ENCODE measurements at regions not wholly inside any gene's neighbourhood (a gene's known extent, or its start where the extent isn't known, plus 50 kb on each side); places are given as distances from the start of the nearest gene placed in this dataset.

DNA sequence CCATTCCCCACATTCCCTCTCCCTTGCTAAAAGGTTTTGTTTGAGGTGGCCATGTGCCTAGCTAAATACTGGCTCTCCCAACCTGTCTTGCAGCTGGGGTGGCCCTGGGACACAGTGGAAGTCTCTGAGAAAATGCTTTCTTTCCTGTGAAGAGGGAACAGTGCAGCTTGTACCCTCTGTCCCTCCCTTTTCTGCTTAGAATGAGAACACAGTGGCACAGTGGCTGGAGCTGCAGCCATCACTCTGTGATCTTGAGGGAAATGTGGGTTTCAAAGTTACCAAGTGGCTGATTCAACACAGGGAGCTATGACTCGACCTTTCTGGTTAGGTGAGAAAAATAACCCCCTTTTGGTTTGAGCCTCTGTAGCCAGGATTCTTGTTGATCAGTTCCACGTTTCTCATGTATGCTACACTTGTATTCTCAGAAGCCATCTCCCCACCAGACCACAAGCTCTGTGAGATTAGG, 62.7 kb upstream of the CARD11 start:
- no peak overlapping the region for H3K4me3 ChIP-seq
- H3K36me3 ChIP-seq (ENCODE audit: low read depth, missing control alignments) = no peaks in the 10 kb centered on the region
- no peak for DNase-seq
- H3K4me1 ChIP-seq = no peaks in the 10 kb centered on the region
- no peaks in the 10 kb centered on the region for H3K9me3 ChIP-seq
- intact Hi-C loops (cut with DNase I; ENCODE audit: low total_unique reads) = no loop called here
- H3K27ac ChIP-seq = no peak overlapping the region
- H3K27me3 ChIP-seq = no peaks in the 10 kb centered on the region
- 81 to 87% methylated on average over 2 of the region's 2 CpGs for WGBS, 2 donors
- TF ChIP-seq, protein P1, sequence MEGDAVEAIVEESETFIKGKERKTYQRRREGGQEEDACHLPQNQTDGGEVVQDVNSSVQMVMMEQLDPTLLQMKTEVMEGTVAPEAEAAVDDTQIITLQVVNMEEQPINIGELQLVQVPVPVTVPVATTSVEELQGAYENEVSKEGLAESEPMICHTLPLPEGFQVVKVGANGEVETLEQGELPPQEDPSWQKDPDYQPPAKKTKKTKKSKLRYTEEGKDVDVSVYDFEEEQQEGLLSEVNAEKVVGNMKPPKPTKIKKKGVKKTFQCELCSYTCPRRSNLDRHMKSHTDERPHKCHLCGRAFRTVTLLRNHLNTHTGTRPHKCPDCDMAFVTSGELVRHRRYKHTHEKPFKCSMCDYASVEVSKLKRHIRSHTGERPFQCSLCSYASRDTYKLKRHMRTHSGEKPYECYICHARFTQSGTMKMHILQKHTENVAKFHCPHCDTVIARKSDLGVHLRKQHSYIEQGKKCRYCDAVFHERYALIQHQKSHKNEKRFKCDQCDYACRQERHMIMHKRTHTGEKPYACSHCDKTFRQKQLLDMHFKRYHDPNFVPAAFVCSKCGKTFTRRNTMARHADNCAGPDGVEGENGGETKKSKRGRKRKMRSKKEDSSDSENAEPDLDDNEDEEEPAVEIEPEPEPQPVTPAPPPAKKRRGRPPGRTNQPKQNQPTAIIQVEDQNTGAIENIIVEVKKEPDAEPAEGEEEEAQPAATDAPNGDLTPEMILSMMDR (IDR thresholded peaks at IDR 0.05) = no peak
- no peak for TF ChIP-seq POLR2A (IDR thresholded peaks at IDR 0.05)

DNA sequence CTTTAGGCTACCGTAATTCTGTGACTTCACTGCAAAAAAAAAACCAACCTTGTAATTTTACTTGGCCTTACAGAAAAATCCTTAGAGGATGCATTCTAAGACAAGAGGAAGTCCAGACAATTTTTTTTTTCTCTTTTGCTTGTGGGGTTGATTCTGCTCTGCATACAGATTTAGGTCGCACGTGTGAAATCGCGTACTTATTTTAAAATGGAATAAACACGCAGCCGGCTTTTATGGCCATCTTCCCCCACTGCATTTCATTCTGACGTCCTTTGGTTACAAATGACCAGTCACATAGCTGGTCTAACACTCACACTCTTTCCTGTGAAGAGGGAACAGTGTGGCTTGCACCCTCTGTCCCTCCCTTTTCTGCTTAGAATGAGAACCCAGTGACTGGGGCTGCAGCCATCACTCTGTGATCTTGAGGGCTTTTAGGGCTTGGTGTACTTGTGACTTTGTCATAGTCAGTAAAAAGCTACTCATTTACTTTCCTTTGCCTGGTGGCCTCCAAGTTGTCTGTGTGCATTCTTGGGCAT, 63.6 kb upstream of the CARD11 start:
- TF ChIP-seq, protein P1 (IDR thresholded peaks at IDR 0.05) = no peak
- TF ChIP-seq POLR2A (IDR thresholded peaks at IDR 0.05) = no peak
- Histone ChIP-seq H3K27ac (no peak overlapping the region), H3K9me3 (no peaks in the 10 kb centered on the region), H3K36me3 (ENCODE audit: low read depth, missing control alignments) (no peaks in the 10 kb centered on the region), H3K4me3 (no peak overlapping the region), H3K4me1 (no peaks in the 10 kb centered on the region), H3K27me3 (no peaks in the 10 kb centered on the region)
- intact Hi-C loops (cut with DNase I; ENCODE audit: low total_unique reads) = no loop called here
- 73 to 90% methylated on average over 8 of the region's 8 CpGs for WGBS, 2 donors
- no peak for DNase-seq

DNA sequence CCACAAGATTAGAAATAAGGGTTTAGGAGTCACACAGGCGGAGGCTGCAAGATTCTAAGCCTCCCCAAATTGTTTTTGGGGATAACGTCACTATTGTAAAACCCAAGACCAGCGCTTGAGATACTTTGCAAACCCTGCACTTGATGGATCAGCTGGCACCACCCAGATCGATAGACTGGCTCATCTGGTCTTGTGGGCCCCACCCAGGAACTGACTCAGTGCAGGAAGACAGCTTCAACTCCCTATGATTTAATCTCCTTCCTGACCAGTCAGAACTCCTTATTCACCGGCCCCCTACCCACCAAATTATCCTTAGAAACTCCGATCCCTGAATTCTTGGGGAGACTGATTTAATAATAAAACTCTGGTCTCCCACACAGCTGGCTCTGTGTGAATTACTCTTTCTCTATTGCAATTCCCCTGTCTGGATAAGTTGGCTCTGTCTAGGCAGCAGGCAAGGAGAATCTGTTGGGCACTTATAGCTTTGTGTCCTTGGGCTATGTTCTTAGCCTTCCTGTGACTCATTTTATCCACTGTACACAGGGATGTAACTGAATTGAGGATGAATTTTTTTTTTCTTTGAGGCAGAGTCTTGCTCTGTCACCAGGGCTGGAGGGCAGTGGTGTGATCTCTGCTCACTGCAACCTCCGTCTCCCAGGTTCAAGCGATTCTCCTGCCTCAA, 64.4 kb upstream of the CARD11 start:
- WGBS, 2 donors = 86 to 93% methylated on average over 8 of the region's 8 CpGs

DNA sequence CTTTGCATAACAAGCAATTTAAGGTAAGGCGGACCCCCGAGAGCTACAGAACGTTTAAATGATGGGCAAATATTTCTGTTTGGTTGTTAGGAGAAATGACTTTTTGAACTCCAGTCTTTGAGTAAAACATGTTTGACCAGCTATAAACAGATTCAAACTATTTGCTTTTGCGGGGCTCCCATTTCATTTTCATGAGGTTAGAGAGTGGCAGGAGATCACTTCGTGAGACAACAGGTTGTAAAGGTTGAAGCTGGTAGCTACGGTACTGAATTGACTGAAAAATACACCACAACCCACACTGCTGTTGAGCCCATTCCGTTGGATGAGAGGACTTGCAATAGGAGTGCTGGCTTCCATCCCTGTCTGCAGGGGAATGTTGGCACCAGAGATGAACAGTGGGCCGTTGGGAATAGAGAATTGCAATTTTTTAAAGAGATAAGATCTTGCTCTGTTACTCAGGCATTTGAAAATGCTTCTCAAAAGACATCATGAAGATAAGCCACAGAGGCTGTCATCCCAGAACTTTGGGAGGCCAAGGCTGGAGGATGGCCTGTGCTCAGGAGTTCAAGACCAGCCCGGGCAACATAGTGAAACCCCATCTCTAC, 65.7 kb upstream of the CARD11 start:
- H3K4me3 ChIP-seq = no peak overlapping the region
- intact Hi-C loops (cut with DNase I; ENCODE audit: low total_unique reads) = no loop called here
- 63 to 66% methylated on average over 9 of the region's 9 CpGs for WGBS, 2 donors
- DNase-seq = no peak
- no peak for TF ChIP-seq POLR2A (IDR thresholded peaks at IDR 0.05)
- TF ChIP-seq, protein P1 (IDR thresholded peaks at IDR 0.05) = no peak
- no peaks in the 10 kb centered on the region for H3K9me3 ChIP-seq
- H3K4me1 ChIP-seq = no peaks in the 10 kb centered on the region
- H3K36me3 ChIP-seq (ENCODE audit: low read depth, missing control alignments) = no peaks in the 10 kb centered on the region
- H3K27ac ChIP-seq = no peak overlapping the region
- H3K27me3 ChIP-seq = no peaks in the 10 kb centered on the region

More for the DNA sequence above, 64.4 kb upstream of the CARD11 start:
- intact Hi-C loops (cut with DNase I; ENCODE audit: low total_unique reads) = no loop called here
- Histone ChIP-seq H3K27me3 (no peaks in the 10 kb centered on the region), H3K9me3 (no peaks in the 10 kb centered on the region), H3K36me3 (ENCODE audit: low read depth, missing control alignments) (no peaks in the 10 kb centered on the region), H3K4me3 (no peak overlapping the region), H3K4me1 (no peaks in the 10 kb centered on the region), H3K27ac (no peak overlapping the region)
- DNase-seq = no peak
- TF ChIP-seq, protein P1 (IDR thresholded peaks at IDR 0.05) = no peak
- TF ChIP-seq POLR2A (IDR thresholded peaks at IDR 0.05) = no peak
